GM10266 (cell line): ENCODE measurements at regions not wholly inside any gene's neighbourhood (a gene's known extent, or its start where the extent isn't known, plus 50 kb on each side); places are given as distances from the start of the nearest gene placed in this dataset.

Source experiments
- DNase-seq: peaks from one replicate; pipeline ENCODE4 v3.0.0; 2012; ENCODE audit errors: extremely low spot score
- CTCF ChIP-seq: IDR thresholded peaks from 2 replicates; pipeline ENCODE4 v1.5.1; 2012; ENCODE audit warnings: mild to moderate bottlenecking, low read depth; ENCODE audit not compliant: control insufficient read depth, insufficient read depth; ENCODE audit errors: missing control alignments

- no peak for TF ChIP-seq CTCF
- DNase-seq = no peak
Measured at GRCh38 chr5:2169850-2170760, 287.4 kb upstream of the IRX4 start.

GRCh38 chr5:2169430-2169808 lies 286.7 kb upstream of the IRX4 start:
- TF ChIP-seq CTCF = no peak
- no peak for DNase-seq

GRCh38 chr5:2168601-2169429 lies 286.1 kb upstream of the IRX4 start:
- no peak for DNase-seq
- no peak for TF ChIP-seq CTCF

- TF ChIP-seq CTCF = no peak
- DNase-seq = no peak
Measured at GRCh38 chr5:2167671-2168070, 284.9 kb upstream of the IRX4 start.

DNA sequence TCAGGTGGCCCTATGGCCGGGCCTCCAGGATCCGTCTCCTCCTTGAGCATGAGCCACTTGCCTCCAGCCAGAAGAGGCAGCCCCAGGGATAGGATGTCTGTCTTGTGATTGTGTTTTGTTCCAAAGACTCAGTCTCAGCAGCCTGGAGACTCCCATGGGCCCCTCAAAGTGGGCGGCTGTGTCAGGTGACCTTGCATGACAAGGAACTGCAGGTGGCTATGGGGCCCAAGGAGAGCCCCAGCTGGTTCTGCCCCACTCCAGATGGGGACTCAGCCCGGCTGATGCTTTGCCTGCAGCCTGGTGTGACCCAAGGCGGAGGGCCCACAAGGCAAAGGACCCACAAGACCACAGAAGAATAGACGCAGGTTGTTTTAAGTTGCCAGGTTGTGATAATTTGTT lies 284.3 kb upstream of the IRX4 start:
- no peak for TF ChIP-seq CTCF
- DNase-seq = no peak

GRCh38 chr5:2166306-2166978 lies 283.7 kb upstream of the IRX4 start:
- TF ChIP-seq CTCF = no peak
- DNase-seq = no peak
